Gastroesophageal sphincter (tissue), 4 donors: ENCODE measurements at regions not wholly inside any gene's neighbourhood (a gene's known extent, or its start where the extent isn't known, plus 50 kb on each side); places are given as distances from the start of the nearest gene placed in this dataset.
A peak's percentile ranks its signal among the peaks of the same experiment; 100 is the strongest.

ENCODE experiments used
- ATAC-seq: fragments of 150-250 bp; one replicate; pipeline ENCODE4 v1.9.1; 2016; ENCODE audit warnings: mild to moderate bottlenecking, moderate library complexity
- H3K27ac ChIP-seq, 4 donors: fragments of 200-600 bp; sonication (generic) in 3 of 4; 1 replicate in 3 of 4; 2 replicates in 1 of 4; pipeline ENCODE4 v1.5.1; 2016 to 2019
- H3K27me3 ChIP-seq: fragments of 200-600 bp; sonication (generic); one replicate; pipeline ENCODE4 v1.5.1; 2019
- H3K36me3 ChIP-seq, 2 donors: fragments of 200-600 bp; sonication (generic); one replicate each; pipeline ENCODE4 v1.5.1; 2019; ENCODE audit warnings: control low read depth in 1 of 2
- H3K4me1 ChIP-seq, 3 donors: fragments of 200-600 bp; sonication (generic); 1 replicate in 2 of 3; 2 replicates in 1 of 3; pipeline ENCODE4 v1.5.1; 2016 to 2019; ENCODE audit warnings: control low read depth in 2 of 3
- H3K4me3 ChIP-seq, 2 donors: fragments of 200-600 bp; sonication (generic); one replicate each; pipeline ENCODE4 v1.5.1; 2019; ENCODE audit warnings: mild to moderate bottlenecking in 1 of 2, moderate library complexity in 1 of 2
- H3K9me3 ChIP-seq, 3 donors: fragments of 200-600 bp; sonication (generic); one replicate each; pipeline ENCODE4 v1.5.1; 2017 to 2019; ENCODE audit warnings: control low read depth in 2 of 3
- EP300 ChIP-seq: sonication (generic); formaldehyde crosslinking; IDR thresholded peaks from one replicate; pipeline ENCODE4 v1.6.1; 2017; ENCODE audit warnings: antibody characterized with exemption, mild to moderate bottlenecking
- POLR2A ChIP-seq, 2 donors: fragments of 450-650 bp; IDR thresholded peaks; one replicate each; pipeline ENCODE4 v1.6.1; 2017; ENCODE audit warnings: antibody characterized with exemption in 2 of 2, mild to moderate bottlenecking in 2 of 2, moderate library complexity in 1 of 2
- POLR2AphosphoS5 ChIP-seq: sonication (generic); formaldehyde crosslinking; IDR thresholded peaks from one replicate; pipeline ENCODE4 v1.6.1; 2017; ENCODE audit warnings: antibody characterized with exemption
- WGBS, 2 donors: methylation state at CpG; one replicate each; pipeline ENCODE4 v1.1.5; 2018; ENCODE audit warnings: low coverage in 1 of 2; 5-methylcytosine and 5-hydroxymethylcytosine counted together
- TF ChIP-seq, protein P1 (sequence below), 4 experiments: fragments of 200-600 bp in 2 of 4; fragments of 450-650 bp in 2 of 4; sonication (generic) in 1 of 4; IDR thresholded peaks; one replicate each; pipeline ENCODE4 v1.5.1; 2017 to 2019; ENCODE audit warnings: antibody characterized with exemption in 4 of 4, mild to moderate bottlenecking in 2 of 4, moderate library complexity in 2 of 4

DNA sequence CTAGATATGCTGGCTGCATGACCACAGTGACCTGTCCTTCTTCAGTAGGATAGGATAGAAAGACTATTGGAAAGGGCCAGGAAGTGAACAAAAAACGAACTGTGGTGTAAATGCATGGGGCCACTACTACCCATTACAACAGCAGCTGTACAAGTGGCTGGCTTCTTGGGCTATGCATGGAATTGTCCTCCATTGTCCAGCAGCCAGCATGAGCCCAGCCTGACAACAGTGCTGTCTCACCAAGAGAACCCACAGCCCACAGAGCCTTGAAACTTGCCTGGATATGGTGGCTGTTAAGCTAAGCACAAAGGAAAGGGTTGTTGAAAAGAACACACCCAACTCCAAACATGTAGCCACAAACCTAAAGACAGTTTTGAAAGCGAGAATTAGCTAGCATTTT, 330.2 kb upstream of the F9 start:
- 38 to 80% methylated on average over 1 to 2 of the region's 2 CpGs for WGBS, 2 donors
- Histone ChIP-seq H3K27ac (no peak overlapping the region), H3K9me3 (no peaks in the 10 kb centered on the region), H3K4me1 (peaks cover 0 to 8% (median 0%) of the 10 kb centered on the region in 3 donors), H3K27me3 (peaks cover 13% of the 10 kb centered on the region), H3K36me3 (no peaks in the 10 kb centered on the region), H3K4me3 (no peak overlapping the region)
- TF ChIP-seq EP300 (no peak), POLR2A (IDR thresholded peaks at IDR 0.05) (no peak), POLR2AphosphoS5 (no peak)
- TF ChIP-seq, protein P1, sequence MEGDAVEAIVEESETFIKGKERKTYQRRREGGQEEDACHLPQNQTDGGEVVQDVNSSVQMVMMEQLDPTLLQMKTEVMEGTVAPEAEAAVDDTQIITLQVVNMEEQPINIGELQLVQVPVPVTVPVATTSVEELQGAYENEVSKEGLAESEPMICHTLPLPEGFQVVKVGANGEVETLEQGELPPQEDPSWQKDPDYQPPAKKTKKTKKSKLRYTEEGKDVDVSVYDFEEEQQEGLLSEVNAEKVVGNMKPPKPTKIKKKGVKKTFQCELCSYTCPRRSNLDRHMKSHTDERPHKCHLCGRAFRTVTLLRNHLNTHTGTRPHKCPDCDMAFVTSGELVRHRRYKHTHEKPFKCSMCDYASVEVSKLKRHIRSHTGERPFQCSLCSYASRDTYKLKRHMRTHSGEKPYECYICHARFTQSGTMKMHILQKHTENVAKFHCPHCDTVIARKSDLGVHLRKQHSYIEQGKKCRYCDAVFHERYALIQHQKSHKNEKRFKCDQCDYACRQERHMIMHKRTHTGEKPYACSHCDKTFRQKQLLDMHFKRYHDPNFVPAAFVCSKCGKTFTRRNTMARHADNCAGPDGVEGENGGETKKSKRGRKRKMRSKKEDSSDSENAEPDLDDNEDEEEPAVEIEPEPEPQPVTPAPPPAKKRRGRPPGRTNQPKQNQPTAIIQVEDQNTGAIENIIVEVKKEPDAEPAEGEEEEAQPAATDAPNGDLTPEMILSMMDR (IDR thresholded peaks at IDR 0.05), result no peak
- ATAC-seq, result no peak

DNA sequence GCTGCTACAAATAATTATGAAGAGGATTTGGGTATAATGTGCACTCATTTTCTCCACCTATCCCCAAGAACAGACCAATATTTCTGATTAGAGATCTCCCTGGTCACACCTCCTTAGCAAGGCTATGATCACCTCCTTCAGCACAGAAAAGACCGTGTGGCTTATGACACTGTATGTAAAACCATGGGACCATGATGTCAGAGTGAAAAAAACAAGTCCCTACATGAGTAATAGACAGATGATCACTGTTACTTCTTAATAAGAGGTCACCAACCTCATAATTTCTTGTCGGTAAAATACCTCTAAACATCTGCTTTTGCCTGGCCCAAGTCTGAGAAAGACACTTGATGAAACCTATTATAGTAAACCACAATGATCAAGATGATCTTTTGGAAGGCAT, 330.6 kb upstream of the F9 start:
- ATAC-seq, result no peak
- Histone ChIP-seq H3K27me3 (peaks cover 13% of the 10 kb centered on the region), H3K27ac (no peak overlapping the region), H3K4me3 (no peak overlapping the region), H3K4me1 (peaks cover 0 to 8% (median 0%) of the 10 kb centered on the region in 3 donors), H3K36me3 (no peaks in the 10 kb centered on the region), H3K9me3 (no peaks in the 10 kb centered on the region)
- 69 to 87% methylated on average over 2 of the region's 2 CpGs for WGBS, 2 donors
- TF ChIP-seq POLR2A (IDR thresholded peaks at IDR 0.05), result no peak
- TF ChIP-seq EP300, result no peak
- TF ChIP-seq POLR2AphosphoS5, result no peak
- TF ChIP-seq, protein P1 (IDR thresholded peaks at IDR 0.05), result no peak

DNA sequence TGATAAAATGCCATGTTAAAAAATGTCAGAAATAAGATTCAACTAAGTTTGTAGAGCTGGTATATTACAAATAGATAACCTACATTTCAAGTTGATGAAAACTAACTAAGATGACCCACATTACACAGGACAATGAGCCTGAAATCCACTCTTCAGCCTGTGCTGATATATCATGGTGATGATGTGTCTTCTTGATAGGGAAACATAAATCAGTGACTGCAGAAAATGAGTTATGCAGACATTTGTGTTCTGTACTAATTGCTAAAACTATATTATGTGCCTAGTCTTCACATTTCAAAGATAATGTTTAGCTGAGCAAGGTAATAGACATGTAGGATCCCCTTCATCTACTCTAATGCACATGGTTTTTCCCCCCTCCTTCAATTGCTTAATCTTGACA, 331.6 kb upstream of the F9 start:
- Histone ChIP-seq H3K27ac (no peak overlapping the region), H3K36me3 (no peaks in the 10 kb centered on the region), H3K9me3 (no peaks in the 10 kb centered on the region), H3K27me3 (peaks cover 13% of the 10 kb centered on the region), H3K4me1 (peaks cover 0 to 6% (median 0%) of the 10 kb centered on the region in 3 donors), H3K4me3 (no peak overlapping the region)
- TF ChIP-seq POLR2A (IDR thresholded peaks at IDR 0.05) (no peak), EP300 (no peak), POLR2AphosphoS5 (no peak)
- TF ChIP-seq, protein P1 (IDR thresholded peaks at IDR 0.05), result no peak
- no peak for ATAC-seq

DNA sequence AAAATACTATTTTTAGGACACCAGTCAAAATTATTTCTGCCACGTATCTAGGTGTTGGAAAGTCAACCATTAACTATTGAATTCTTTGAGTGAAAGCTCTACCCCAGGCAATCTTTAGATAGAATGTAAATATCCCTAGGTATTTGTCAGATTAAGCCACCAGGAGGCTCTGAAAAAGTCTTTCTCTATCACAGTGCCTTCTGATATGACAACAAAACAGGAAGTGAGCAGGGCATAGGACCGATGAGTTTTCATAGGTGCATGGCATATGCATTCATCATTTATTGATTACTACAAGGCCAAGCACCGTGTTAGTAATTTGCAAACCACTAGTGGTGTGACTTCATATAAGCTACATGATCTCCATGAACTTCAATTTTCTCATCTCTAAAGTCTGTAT, 333.6 kb upstream of the F9 start:
- no peak overlapping the region for H3K27ac ChIP-seq
- TF ChIP-seq, protein P1 (IDR thresholded peaks at IDR 0.05), result no peak
- no peaks in the 10 kb centered on the region for H3K9me3 ChIP-seq
- H3K36me3 ChIP-seq, result no peaks in the 10 kb centered on the region
- no peak overlapping the region for H3K4me3 ChIP-seq
- peaks cover 0 to 6% (median 0%) of the 10 kb centered on the region in 3 donors for H3K4me1 ChIP-seq
- no peak for ATAC-seq
- 75% methylated on average over 2 of the region's 3 CpGs for WGBS, 2 donors
- H3K27me3 ChIP-seq, result no peaks in the 10 kb centered on the region

DNA sequence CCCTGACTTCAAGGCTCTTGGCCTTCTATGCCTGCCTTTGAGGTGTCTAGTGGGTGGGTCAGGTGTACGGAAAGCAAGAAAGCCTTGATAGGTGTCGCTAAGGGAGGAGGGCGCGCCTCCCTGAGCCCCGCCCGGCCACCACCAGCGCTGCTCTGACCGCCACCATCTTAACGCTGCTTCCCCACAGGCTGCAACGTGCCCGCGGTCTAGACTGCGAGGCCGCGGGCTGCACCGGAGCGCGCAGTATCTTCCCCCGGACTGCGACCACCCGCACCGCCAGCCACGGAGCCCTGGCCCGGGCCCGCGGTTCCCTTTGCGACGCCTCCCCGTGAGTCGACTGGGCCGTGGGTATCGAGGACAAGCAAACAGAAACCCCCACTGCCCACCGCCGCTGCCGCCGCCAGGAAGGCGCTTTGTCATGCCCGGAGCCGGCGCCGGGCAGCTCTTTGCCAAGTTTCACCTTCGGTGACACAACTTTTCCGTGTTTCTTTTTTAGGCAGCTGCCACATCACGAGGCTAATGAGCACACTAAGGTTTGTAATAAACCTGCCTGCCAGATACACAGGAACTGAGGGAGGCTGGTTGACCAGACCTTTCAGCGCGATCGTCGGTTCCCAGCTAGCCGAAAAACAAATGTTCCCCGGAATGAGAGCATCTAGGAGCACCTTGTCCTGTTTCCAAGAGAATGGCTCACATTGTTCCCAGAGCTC, 335.8 kb upstream of the F9 start:
- no peaks in the 10 kb centered on the region for H3K9me3 ChIP-seq
- peak overlapping the region; percentile 28 to 49 for H3K4me3 ChIP-seq
- peak; percentile 58 for ATAC-seq
- TF ChIP-seq POLR2A (IDR thresholded peaks at IDR 0.05) (no peak), EP300 (no peak), POLR2AphosphoS5 (peak; percentile 6)
- TF ChIP-seq, protein P1 (IDR thresholded peaks at IDR 0.05), result no peak
- H3K27ac ChIP-seq, result peak overlapping the region in 3 of 4 donors; percentile 51 to 70 (median 58)
- no peaks in the 10 kb centered on the region for H3K27me3 ChIP-seq
- peaks cover 0 to 6% (median 0%) of the 10 kb centered on the region in 3 donors for H3K4me1 ChIP-seq
- no peaks in the 10 kb centered on the region for H3K36me3 ChIP-seq
- WGBS, 2 donors, result 0 to 30% methylated on average over 2 to 6 of the region's 50 CpGs
